Activated T-helper 2 cell treated with anti-CD3 and anti-CD28 coated beads, Interferon-gamma antibody, Interleukin-2, Interleukin-4, amounts not matched to agents 10 μg/mL and 5 μg/mL and 100 μg/mL, durations not matched to agents 14 hours and 24 hours and 36 hours (primary cell): ENCODE measurements at regions not wholly inside any gene's neighbourhood (a gene's known extent, or its start where the extent isn't known, plus 50 kb on each side); places are given as distances from the start of the nearest gene placed in this dataset.

Experiments used
- DNase-seq: peaks from one replicate; pipeline ENCODE4 v3.0.0; 2021; ENCODE audit warnings: low spot score
- H3K27ac Mint-ChIP-seq: one replicate; pipeline ENCODE4 v1.8.0; 2021; ENCODE audit warnings: mixed read lengths
- H3K27me3 Mint-ChIP-seq: one replicate; pipeline ENCODE4 v1.8.0; 2021; ENCODE audit warnings: low read depth, mixed read lengths
- H3K36me3 Mint-ChIP-seq: one replicate; pipeline ENCODE4 v1.8.0; 2021; ENCODE audit warnings: low read depth, mixed read lengths
- H3K4me1 Mint-ChIP-seq: one replicate; pipeline ENCODE4 v1.8.0; 2021; ENCODE audit warnings: low read depth, mixed read lengths
- H3K4me3 Mint-ChIP-seq: one replicate; pipeline ENCODE4 v1.8.0; 2021; ENCODE audit warnings: low read depth, mild to moderate bottlenecking, moderate library complexity, mixed read lengths
- H3K9me3 Mint-ChIP-seq: one replicate; pipeline ENCODE4 v1.8.0; 2021; ENCODE audit warnings: mixed read lengths
- intact Hi-C: fragments of 100-400 bp; cut with micrococcal nuclease; formaldehyde crosslinking; loops from one replicate; pipeline ENCODE4 v1.15.1; 2023

- no peak for DNase-seq
- intact Hi-C loops: no loop called here
- Mint-ChIP-seq H3K4me1 (no peaks in the 10 kb centered on the region), H3K4me3 (no peak overlapping the region), H3K36me3 (no peaks in the 10 kb centered on the region), H3K9me3 (no peaks in the 10 kb centered on the region), H3K27me3 (no peaks in the 10 kb centered on the region), H3K27ac (no peak overlapping the region)
These were observed 196.7 kb downstream of the TFAP2B start for GRCh38 chr6:51015394-51015793.

GRCh38 chr6:51016489-51016888, 197.8 kb downstream of the TFAP2B start:
- H3K27me3 Mint-ChIP-seq: no peaks in the 10 kb centered on the region
- no peak for DNase-seq
- no peaks in the 10 kb centered on the region for H3K4me1 Mint-ChIP-seq

DNA sequence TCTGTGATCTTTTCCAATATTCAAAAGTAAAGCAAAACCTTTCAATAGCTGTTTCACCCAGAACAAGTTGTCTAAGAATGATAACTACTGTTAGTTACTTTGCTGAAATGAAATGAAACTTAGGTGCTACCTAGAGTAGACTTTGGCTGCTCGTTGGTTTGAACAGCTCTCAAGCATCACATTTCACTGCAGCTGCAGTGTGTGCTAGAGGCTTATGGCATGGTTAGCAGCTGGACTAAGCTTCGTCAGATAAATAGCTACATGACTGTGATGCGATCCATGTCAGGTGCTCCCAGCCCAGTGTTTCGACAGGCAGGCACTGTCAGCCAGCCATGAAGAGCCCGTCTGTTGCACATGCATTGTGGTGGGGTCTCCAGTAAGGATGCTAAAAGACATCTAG, 201.1 kb downstream of the TFAP2B start:
- DNase-seq: no peak
- Mint-ChIP-seq H3K9me3 (no peaks in the 10 kb centered on the region), H3K36me3 (no peaks in the 10 kb centered on the region), H3K4me3 (no peak overlapping the region), H3K27ac (no peak overlapping the region), H3K4me1 (no peaks in the 10 kb centered on the region), H3K27me3 (no peaks in the 10 kb centered on the region)
- intact Hi-C loops: no loop called here

More at GRCh38 chr6:51016489-51016888, 197.8 kb downstream of the TFAP2B start:
- Mint-ChIP-seq H3K36me3 (no peaks in the 10 kb centered on the region), H3K9me3 (no peaks in the 10 kb centered on the region), H3K4me3 (no peak overlapping the region), H3K27ac (no peak overlapping the region)
- intact Hi-C loops: no loop called here

DNA sequence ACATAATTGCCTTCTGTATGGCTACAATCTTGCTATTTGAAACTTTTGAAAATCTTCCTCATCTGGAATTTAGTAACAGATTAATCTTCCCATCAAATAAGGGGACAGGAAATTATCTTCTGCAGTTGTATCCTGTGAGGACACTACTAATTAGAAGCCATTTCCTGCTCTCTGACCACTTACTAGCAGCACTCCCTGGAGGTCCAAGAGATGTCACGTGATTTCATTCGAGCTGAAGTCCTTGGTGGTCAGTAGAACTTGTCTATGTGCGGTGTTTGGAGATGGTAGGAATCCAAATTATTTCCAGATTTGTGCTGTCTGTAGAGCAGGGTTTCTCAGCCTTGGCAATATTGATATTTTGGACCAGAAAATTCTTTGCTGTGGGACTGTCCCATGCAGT, 202.5 kb downstream of the TFAP2B start:
- Mint-ChIP-seq H3K9me3 (no peaks in the 10 kb centered on the region), H3K36me3 (no peaks in the 10 kb centered on the region), H3K4me3 (no peak overlapping the region), H3K27me3 (no peaks in the 10 kb centered on the region), H3K4me1 (no peaks in the 10 kb centered on the region), H3K27ac (no peak overlapping the region)
- DNase-seq: no peak
- intact Hi-C loops: no loop called here

DNA sequence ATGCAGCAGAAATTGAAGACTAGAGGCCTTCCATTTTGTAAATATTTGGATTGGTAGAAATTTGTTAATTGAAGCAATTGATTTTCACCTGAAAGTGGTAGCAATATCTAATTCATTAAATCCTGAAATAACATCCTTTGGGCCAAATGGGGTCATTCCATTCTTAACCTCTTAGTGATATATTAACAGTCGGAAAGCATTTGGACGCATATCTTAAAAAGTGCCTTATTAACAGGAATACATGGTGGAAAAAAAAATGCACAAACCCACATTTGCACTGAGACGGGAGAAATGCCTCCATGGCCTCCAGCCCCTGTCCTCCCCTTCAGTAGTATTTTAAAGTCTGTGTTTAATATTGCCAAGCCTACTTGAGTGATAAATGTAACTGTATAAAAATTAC, 205.5 kb downstream of the TFAP2B start:
- no peaks in the 10 kb centered on the region for H3K27me3 Mint-ChIP-seq
- H3K4me1 Mint-ChIP-seq: no peaks in the 10 kb centered on the region
- no peaks in the 10 kb centered on the region for H3K9me3 Mint-ChIP-seq
- intact Hi-C loops: no loop called here
- DNase-seq: no peak
- no peaks in the 10 kb centered on the region for H3K36me3 Mint-ChIP-seq
- no peak overlapping the region for H3K4me3 Mint-ChIP-seq
- H3K27ac Mint-ChIP-seq: no peak overlapping the region

DNA sequence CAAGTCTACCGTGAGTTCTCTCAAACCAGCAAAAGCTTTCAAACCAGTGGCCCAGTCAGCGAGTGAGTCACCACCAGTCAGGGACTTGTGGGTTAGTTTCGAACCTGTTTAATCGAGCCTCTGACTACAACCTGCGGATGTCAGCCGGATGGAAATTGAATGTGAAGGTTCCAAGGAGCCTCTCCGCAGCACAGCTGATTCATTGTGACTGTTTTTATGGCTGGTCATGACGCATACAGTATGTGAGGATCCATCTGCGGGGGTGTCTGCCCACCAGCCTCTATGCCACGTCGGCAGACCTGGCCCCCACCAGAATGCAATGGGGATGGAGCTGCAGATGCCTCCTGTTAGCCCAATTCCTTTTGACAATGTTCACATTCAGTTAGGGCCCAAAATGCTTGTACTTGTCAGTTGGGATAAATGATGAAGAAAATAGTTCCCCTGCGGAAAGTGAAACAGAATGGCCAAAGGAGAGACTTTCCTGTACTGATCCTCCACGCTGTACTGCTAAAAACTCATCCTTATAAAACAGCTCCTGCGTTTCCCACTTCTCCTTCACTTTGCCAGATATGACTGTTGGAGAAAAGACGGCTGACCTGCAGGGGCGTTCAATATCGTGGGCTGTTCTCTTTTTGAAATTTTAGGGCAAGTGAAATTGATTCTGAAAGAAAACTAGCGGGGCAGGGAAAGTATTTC, 206.6 kb downstream of the TFAP2B start:
- Mint-ChIP-seq H3K4me3 (no peak overlapping the region), H3K4me1 (no peaks in the 10 kb centered on the region), H3K27ac (no peak overlapping the region), H3K36me3 (no peaks in the 10 kb centered on the region), H3K9me3 (no peaks in the 10 kb centered on the region), H3K27me3 (no peaks in the 10 kb centered on the region)
- intact Hi-C loops: no loop called here
- DNase-seq: no peak

- DNase-seq: no peak
- Mint-ChIP-seq H3K4me3 (no peak overlapping the region), H3K27me3 (no peaks in the 10 kb centered on the region), H3K9me3 (peaks cover 3% of the 10 kb centered on the region), H3K27ac (no peak overlapping the region), H3K36me3 (no peaks in the 10 kb centered on the region), H3K4me1 (no peaks in the 10 kb centered on the region)
- intact Hi-C loops: no loop called here
These were observed 208.8 kb downstream of the TFAP2B start for GRCh38 chr6:51027283-51028065.

GRCh38 chr6:51028276-51028675, 209.6 kb downstream of the TFAP2B start:
- peaks cover 3% of the 10 kb centered on the region for H3K9me3 Mint-ChIP-seq

DNA sequence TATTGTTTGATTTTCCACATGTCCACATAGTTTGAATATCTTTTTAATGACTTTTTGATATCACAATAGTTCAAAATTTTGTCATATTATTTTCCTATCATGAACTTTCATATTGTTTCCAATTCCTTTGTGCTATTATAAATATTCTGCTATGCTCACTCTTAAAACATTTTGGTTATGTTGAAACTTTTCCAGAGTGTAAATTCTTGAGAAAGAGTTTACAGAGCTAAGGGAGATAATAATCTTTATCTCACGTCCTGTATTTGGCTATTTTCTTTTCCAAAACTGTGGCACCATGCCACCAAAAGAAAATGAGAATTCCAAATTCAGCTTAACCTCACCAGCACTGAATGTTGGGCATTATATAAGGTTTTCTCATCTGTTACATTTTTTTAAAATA, 210.9 kb downstream of the TFAP2B start:
- Mint-ChIP-seq H3K27ac (no peak overlapping the region), H3K4me3 (no peak overlapping the region), H3K36me3 (no peaks in the 10 kb centered on the region), H3K27me3 (no peaks in the 10 kb centered on the region), H3K4me1 (no peaks in the 10 kb centered on the region), H3K9me3 (peaks cover 10% of the 10 kb centered on the region)
- intact Hi-C loops: no loop called here
- no peak for DNase-seq

More at GRCh38 chr6:51028276-51028675, 209.6 kb downstream of the TFAP2B start:
- Mint-ChIP-seq H3K27me3 (no peaks in the 10 kb centered on the region), H3K36me3 (no peaks in the 10 kb centered on the region), H3K4me1 (no peaks in the 10 kb centered on the region), H3K4me3 (no peak overlapping the region), H3K27ac (no peak overlapping the region)
- no peak for DNase-seq
- intact Hi-C loops: no loop called here

DNA sequence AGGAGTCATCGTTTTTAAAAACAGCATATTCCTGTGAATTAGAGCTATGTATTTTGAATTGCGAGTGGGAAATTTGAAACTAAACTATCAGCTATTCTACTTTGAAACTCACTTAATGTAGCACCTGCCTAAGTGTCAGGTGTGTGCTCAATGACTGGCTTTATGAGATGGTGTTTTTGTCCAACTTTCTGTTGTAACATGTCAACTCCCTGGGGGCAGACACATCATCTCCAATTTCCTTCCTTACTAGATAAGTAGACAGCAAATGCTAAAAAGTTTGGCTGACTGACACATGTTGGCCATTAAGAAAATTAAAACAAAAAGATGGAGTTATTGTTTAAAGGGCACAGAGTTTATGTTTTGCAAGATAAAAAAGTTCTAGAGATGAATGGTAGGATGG, 226.9 kb downstream of the TFAP2B start:
- Mint-ChIP-seq H3K27me3 (no peaks in the 10 kb centered on the region), H3K4me3 (no peak overlapping the region), H3K4me1 (no peaks in the 10 kb centered on the region), H3K36me3 (no peaks in the 10 kb centered on the region), H3K27ac (no peak overlapping the region), H3K9me3 (no peaks in the 10 kb centered on the region)
- DNase-seq: no peak
- intact Hi-C loops: no loop called here

DNA sequence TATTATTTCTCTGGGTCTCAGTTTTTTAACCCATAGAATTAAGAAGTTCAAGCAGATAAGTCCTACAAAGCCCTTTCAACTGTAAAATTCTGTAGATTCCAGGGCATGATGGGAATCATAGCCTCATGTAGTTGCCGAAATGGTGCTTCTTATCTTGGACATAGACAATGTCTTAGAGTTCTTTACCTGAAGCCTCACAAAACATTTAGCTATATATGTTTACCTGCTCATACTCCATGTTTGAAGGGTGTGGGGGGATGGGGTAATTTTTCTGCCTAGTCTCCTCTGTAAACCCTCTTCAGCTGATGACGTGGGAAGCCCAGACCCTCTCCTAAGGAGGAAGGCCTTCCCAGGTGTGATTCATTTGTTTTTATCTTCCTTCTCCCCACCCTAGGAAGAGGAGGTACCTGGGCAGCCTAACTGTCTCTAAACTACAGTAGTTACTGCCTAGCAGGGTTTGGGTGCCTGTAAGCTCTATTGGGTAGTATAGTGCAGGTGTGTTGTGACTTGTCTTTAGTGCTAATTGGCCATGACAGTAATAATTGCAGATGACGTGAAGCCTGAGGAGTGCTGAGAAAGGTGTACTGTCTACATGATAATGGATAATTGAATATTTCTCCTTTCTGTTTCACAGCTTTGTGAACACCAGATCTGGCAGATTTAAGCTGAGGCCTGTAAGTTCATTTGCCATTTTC, 230.8 kb downstream of the TFAP2B start:
- intact Hi-C loops: no loop called here
- H3K36me3 Mint-ChIP-seq: no peaks in the 10 kb centered on the region
- H3K27ac Mint-ChIP-seq: no peak overlapping the region
- no peak for DNase-seq
- H3K4me3 Mint-ChIP-seq: no peak overlapping the region
- H3K27me3 Mint-ChIP-seq: no peaks in the 10 kb centered on the region
- no peaks in the 10 kb centered on the region for H3K4me1 Mint-ChIP-seq
- peaks cover 5% of the 10 kb centered on the region for H3K9me3 Mint-ChIP-seq

- H3K27ac Mint-ChIP-seq: no peak overlapping the region
- no peak overlapping the region for H3K4me3 Mint-ChIP-seq
- H3K9me3 Mint-ChIP-seq: peaks cover 5% of the 10 kb centered on the region
- no peak for DNase-seq
- no peaks in the 10 kb centered on the region for H3K27me3 Mint-ChIP-seq
- intact Hi-C loops: no loop called here
- no peaks in the 10 kb centered on the region for H3K36me3 Mint-ChIP-seq
- no peaks in the 10 kb centered on the region for H3K4me1 Mint-ChIP-seq
These were observed 231.6 kb downstream of the TFAP2B start for GRCh38 chr6:51049983-51050877.
